SIG-M5 treated with dmso at 0.1 percent for 504 hours (cell line): ENCODE measurements at regions not wholly inside any gene's neighbourhood (a gene's known extent, or its start where the extent isn't known, plus 50 kb on each side); places are given as distances from the start of the nearest gene placed in this dataset.
"Not testable (repeated sequence)": the region's sequence is repeated elsewhere in the genome, so short reads cannot be mapped to it uniquely, and the experiment has no call there.

Experiments
- DNase-seq: peaks from one replicate; lab custom pipeline; 2025; ENCODE audit not compliant: unreplicated experiment; lab: John Stamatoyannopoulos, UW

DNA sequence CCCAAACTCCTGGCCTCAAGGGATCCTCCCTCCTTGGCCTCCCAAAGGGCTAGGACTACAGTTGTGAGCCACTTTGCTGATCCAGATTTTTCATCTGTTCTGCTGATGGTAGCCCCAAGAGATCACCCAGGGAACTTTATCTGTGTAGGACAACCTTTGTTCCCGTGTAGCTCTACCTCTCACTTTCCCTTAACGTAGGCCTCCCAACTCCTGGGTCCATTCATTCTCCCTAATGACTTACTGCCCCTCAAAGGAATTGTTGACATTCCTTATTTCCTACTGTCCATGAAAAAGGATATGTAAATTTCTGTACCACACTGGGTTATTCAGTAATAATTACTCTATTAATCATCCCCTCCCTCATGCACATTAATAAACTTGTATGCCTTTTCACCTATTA, 51.0 kb upstream of the PHF24 start:
- no peak for DNase-seq

DNA sequence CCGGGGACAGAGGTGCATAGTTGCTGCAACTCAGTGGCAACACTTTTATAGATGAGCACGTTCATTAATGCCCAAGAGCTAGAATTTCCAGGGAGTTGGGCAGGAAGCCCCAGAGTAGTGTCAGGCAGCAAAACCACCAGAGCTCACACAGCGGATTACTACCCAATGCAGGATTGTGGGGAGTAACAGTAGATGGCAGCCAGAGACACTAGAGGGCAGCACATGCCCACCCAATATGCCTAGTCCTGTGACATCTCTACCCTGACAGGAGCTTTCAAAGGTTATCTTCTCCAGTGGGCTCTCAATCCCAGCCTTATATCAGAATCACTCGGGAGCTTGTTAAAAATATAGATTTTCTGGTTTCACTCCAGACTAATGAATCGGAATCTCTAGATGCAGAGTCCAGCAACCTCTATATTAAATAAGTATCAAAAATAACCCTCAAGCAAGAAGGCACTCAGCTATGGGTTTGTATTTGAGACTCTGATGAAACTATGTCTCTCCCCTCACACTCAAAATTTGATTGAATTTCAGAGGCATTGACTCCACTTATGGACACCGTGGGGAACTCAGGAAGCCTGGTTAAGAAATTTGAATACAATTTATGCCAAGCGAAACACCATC, 58.4 kb upstream of the PHF24 start:
- DNase-seq = peak; percentile 67

DNA sequence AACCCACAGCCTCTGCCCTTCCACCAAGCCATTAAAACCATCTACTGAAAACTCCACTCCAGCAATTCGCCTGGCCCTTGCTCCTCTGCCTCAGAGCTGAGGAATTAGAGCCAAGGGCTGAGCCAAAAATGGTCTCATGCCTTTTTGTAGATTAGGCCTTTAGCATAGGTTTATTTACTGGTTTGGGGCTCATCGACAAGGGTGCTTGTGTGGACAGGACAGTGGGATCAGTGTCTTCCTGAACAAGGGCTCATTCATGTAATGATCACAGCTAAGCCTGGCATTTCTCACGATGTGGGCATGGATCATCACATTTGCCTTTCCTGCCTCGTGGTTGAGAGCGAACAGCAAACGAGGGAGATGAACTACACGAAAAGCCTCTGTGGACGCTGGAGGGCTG, 59.2 kb upstream of the PHF24 start:
- DNase-seq = no peak

DNA sequence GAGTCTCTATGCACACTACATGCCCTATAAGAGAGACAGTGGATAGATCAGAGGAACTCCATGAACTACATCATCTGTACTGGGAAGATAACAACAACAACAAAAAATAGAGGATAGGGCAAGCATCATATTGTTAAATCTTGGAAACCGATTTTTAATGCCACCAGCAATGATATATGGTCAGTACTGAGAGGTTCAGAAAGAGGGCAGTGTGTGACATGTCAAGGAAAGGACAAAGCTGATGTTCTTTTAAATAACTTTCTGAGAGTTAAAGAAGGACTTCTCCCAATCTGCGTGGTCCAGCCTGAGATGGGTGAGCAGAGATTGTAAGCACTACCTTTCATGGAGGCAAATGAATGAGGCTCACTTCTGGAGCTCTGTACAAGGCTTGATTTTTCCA, 62.0 kb upstream of the PHF24 start:
- no peak for DNase-seq

DNA sequence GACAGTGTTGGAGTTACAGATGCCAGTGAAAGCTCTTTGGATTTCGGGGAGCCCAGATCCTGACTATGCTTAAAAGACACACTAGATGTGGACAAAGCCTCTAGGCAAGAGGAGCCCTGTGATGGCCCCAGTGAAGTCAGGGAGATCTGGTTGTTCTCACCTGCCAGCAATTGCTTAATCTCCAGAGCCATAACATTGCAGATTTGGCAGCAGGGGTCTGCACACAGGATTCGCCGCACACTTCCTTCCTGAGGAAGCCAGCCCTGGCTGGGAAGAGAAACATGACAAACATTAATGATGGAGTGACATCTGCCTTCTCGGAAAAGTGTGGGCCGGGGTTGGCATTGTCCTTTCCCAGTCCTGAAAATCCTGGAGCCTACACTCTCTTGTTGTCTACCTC, 65.2 kb upstream of the PHF24 start:
- DNase-seq = no peak

DNA sequence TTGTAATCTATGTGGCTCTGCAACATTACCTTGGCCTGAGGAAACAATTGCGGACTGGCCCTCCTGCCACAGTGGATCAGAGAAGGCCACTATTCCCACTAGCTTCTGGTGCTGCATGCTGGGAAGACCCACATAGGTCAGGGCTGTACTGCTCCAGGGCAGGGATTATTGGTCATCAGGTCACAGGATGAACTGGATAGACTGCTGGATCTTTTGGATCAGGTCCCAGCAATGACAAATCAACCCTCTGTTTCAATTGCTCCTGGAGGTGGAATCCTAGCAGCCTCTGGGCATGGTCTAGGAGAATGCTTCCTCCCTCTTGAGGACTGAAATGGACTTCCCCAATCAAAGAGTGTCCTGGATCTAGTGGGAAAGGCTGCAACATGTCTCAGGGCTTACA, 66.7 kb upstream of the PHF24 start:
- DNase-seq = no peak

DNA sequence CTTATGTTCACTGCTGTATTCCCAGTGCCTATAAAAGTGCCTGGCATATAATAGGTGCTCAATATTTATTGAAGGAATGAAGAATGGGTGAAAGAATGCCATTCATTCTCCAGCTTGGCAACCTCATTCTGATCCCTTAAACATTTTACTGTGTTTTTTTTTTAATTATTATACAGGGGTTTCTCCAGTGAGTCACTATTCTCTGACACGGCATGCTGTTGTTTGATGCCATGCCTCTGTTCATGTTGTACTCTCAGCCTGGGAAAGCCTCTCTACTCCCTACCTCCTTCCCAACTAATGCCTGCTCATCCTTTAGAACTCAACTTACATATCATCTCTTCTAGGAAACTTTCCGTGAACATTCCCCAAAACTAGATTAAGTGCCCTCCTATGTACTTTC, 70.2 kb upstream of the PHF24 start:
- DNase-seq = no peak

DNA sequence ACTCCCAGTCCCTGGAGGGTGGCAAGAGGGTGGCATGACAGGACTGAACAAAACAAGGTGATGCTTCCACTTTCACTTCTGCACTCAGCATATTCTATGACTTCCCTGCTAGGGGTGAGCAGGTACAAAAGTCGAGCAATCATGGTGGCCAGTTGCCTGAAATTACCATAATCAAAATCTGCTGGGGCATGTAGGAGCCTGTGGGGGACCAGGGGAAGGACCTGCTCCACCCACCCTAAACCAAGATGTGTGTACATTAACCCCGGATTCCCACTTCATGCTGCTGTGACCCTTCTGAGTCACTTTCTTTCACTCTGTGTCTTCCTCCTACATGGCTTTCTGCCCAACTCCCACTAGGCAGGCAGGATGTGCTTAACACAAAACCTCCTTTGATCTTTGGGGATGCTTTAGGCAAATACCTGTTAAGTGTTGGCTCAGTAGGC, 73.3 kb upstream of the PHF24 start:
- DNase-seq = no peak

DNA sequence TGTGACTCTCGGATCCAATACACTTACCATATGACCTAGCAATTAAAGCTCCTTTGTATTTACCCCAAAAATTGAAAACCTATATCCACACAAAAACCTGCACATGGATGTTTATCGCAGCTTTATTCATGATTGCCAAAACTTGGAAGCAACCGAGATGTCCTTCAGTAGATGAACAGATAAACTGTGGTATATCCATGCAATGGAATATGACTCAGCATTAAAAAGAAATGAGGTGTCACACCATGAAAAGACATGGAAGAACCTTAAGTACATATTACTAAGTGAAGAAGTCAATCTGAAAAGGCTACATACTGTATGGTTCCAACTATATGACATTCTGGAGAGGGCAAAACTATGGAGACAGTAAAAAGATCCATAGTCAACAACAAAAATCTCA, 82.0 kb upstream of the PHF24 start:
- DNase-seq = no peak

DNA sequence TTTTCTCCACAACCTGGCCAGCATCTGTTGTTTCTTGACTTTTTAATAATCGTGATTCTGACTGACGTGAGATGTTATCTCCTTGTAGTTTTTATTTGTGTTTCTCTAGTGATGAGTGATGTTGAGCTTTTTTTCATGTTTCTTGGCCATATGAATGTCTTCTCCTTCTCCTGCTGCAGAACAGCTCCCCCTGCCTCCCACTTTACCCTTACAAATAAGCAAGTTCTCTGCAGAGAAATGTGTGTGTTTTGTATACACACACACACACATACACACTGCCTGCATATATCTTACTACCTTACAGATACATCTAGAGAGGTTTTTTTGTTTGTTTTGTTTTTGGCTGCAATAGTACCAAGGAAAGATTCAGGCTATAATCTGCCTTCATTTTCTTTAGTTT, 88.7 kb upstream of the PHF24 start:
- peak; percentile 36 for DNase-seq

DNA sequence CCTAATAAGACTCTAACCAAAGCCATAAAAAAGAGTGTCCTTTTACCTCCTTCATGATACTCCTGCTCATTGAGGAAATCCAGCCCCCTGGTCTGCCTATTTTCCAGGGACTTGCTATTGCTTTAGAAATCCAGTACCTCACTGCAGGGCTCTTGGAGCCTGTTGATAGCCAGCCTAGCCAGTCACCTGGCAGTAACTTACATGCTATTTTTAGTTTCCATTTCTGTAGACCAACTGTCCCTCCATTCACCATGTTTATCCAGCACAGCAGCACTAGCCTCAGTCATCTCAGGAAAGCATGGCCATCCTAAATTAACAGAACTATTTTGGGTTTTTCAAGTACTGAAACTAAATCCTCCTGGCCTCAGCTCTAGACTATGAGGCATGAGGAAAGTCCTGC, 91.5 kb upstream of the PHF24 start:
- DNase-seq = no peak

DNA sequence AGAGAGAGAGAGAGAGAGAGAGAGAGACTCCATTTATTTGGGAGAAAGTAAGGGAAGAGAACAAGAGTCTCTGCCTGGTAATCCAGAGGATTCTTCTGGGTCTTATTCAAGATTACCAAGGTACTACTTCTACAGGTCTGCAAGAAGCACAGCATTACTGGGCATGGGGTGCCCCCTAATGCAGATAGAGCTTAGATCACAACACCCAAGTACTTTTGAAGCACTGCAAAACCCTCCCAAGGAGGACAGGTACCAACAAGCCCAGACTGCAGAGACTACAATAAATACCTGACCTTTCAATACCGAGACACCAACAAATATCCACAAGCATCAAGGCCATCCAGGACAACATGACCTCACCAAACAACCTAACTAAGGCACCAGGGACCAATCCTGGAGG, 94.7 kb upstream of the PHF24 start:
- DNase-seq = no peak

DNA sequence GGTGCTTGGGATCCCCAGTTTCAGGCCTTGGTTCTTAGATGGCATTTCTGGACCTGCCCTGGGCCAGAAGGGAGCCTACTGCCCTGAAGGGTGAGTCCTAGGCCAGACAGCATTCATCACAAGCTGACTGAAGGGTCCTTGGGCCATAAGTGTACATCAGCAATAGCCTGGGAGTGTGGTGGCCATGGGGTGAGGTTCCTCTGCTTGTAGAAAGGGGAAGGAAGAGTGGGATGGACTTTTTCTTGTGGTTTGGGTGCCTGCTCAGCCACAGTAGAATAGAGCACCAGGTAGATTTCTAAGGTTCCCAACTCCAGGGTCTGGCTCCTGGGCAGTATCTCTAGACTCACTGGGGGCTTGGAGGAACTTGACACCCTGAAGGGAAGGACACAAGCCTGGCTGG, 95.2 kb upstream of the PHF24 start:
- DNase-seq = peak; percentile 44

DNA sequence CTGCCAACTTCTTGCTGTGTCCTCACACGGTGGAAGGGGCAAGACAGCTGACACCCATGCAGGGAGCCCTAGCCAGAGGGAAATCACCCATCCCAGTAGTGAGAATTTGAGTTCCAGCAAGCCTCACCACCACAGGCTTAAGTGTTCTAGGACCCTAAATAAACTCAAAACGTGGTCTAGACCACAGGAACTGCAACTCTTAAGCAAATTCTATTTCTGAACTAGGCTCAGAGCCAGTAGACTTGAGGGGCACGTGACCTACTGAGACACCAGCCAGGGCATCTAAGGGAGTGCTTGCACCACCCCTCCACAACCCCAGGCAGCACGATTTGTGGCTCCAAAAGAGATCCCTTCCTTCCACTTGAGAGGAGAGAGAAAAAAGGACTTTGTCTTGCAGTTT, 96.0 kb upstream of the PHF24 start:
- peak; percentile 88 for DNase-seq

DNA sequence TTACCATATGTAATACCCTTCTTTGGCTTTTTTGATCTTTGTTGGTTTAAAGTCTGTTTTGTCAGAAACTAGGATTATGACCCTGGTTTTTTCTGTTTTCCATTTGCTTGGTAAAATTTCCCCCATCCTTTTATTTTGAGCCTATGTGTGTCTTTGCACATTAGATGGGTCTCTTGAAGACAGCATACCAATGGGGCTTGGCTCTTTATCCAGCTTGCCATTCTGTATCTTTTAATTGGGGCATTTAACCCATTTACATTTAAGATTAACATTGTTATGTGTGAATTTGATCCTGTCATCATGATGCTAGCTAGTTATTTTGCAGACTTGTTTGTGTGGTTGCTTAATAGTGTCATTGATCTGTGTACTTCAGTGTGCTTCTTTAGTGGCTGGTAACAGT, 103.1 kb upstream of the PHF24 start:
- not testable (repeated sequence) for DNase-seq

DNA sequence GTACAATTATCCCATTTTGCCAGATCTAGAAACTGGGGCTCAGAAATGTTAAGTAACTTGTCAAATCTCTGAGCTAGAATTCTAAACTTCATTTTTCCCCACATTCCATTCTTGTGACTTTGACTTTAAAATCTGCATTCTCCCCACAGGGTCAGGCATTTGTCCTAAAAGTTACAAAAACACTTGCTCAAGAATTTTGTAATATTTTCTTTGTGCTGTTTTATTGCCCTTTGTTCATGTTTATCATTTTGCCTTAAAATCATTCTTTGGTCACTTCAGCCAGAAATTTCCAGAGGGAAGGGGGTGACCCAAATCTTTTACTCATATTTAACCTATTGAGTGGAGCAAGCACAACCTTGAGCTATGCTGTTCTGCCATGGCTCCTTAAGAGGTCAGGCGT, 120.1 kb upstream of the CCL21 start:
- no peak for DNase-seq

DNA sequence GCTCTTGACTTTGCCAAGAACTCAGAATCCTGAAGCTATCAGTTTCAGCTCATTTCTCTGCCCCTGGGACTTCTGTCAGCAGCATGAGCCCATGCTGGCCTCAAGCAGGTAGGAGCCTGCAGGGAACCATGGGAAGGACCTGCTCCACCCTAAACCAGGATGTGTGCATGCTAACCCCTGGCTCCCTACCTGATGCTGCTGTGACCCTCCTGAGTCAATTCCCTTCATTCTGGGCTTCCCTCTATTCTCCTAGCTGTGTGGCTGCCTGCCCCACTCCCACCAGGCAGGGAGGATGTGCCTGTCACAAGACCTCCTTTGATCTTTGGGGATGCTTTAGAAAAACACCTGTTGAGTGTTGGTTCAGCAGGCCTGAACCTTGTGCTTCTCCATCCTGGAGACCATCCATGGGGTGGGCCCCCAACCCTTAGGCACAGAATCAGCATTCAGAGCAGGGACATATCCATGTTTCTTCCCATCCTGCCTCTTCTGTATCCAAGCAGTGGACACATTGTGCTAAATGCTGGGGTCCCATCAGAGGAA, 117.1 kb upstream of the CCL21 start:
- no peak for DNase-seq

DNA sequence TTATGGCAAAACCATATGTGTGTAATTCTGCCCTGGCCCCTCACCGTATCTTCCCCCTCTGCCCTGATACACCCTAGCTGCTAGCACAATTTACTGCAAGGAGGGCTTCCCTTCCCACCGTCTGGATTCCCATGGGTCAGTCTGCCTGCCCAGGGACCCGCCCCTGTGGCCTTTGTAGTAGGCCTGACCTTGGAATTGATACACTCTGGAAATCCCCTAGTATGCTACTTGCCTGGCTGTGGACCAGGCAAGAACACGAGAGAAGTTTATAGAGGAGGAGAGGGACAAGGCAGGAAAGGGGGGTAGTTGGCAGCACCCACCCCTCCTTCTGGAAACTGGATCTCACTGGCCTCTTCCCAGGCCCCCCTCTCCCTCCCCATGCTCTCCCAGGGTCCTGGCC, 115.8 kb upstream of the CCL21 start:
- DNase-seq = no peak

DNA sequence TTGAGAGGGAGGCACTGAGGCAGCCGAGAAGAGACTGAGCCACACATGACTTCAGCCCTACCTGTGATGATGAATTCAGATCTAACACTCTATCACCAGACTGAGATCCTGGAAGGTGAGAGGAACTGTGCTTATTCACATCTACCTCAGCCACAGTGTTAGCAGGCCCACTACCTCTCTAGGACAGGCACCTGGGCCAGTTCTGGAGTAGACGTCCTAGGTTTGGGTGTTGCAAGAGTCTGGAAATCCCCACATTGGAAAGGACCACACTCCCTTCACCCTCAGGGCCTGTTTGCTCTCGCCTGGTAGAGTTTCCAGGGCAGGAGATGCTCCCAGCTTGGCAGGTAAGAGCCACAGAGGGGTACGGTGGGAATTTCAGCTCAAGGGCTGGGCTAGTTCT, 113.8 kb upstream of the CCL21 start:
- no peak for DNase-seq

DNA sequence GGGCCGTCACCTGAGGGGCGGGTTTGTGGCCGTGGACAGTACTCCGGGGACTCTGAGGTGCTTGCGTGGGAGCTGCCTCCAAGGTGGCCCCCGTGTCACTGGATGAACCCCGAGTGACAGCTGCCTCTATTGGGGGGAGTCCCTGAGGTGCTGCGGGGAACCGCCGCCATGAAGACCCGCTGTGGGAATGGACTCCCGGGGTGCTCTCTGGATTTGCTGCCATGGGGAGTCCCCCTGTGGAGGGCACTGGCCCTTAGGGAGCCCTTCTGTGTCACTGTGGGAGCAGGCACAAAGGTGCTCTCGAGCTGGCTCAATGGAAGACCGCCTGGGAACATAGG, 100.2 kb upstream of the CCL21 start:
- DNase-seq = no peak

DNA sequence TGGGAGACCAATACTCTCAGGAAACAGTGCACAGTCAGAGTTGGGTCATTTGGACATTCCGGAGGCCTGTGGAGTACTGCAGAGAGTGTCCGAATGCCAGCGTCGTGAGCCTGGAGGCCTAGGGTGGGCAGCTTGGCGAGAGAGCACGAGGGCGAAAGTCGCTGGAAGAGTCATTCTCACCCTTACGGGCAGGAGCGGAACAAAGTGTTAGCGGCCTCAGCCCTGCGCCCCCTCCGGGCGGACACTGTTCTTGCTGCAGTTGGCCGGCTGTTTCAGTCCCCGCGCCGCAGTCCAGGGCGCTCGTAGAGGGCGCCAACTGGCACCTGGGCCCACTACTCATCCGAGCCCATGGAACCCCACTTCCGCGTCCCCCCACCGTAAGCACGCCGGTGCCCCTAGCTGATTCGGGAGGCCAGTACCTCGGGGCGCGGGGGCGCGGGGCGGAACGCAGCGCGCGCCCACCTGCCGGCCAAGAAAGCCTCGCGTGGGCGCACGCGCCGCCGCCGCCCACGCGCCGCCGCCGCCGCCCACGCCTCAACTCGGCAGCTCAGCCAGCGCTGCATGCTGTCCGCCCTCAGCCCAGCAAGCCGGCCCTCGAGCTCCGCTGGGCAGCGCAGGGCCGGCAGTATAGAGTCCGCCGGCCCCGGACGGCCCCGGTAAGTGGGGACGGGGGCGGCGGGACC, 99.7 kb upstream of the CCL21 start:
- no peak for DNase-seq

DNA sequence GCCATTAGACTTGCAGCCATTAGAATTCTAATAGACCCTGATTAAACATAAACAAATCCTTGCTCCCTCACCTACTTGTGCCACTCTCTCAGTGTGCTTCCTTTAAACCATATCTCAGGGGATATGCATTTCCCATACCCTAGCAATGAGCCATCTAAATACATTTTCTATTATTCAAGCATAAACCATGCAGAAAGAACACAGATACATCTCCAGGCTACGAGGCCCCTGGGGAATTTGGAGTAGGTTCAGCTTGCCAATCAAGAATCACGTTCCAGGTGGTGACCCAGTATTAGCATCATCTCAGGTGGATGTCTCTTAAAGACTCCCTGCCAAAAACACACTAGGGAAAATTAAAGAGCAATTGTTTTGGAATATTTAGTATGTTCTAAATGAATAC, 93.0 kb upstream of the CCL21 start:
- no peak for DNase-seq

DNA sequence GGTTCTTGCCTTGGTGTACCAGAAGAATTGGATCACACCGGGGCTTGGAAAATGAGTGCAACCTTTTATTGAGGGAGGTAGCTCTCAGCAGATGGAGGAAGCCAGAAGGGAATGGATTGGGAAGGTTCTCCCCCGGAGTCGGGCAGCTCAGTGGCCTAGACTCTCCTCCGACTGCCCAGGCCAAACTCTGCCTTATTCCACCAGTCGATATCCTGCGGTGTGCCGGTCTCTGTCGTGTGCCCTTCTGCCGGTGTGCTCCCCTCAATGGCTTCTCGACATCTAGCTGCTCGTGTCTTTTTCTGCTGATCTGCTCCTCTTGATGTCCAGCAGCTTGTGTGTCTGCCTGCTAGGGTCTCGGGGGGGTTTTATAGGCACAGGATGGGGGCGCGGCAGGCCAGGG, 87.4 kb upstream of the CCL21 start:
- DNase-seq = no peak
